IMR-90 (cell line): ENCODE measurements at regions not wholly inside any gene's neighbourhood (a gene's known extent, or its start where the extent isn't known, plus 50 kb on each side); places are given as distances from the start of the nearest gene placed in this dataset.

Experiments
- ATAC-seq: fragments of 200-7000 bp; cut with Tn5 transposase; 2 replicates; pipeline ENCODE4 v1.9.1; 2020; ENCODE audit warnings: low read depth, mild to moderate bottlenecking, moderate library complexity
- BruUV-seq: library from RNA; stranded (reverse); fragments of 400-500 nt; replicated peaks from 2 replicates; lab custom pipeline; 2021; lab: Mats Ljungman, UMichigan
- CTCF ChIA-PET: fragments of 300-600 bp; formaldehyde crosslinking; extraction: SDS; loops from one replicate; lab custom pipeline; 2021; ENCODE audit warnings: antibody characterized with exemption; lab: Yijun Ruan, JAX
- POLR2A ChIA-PET: fragments of 300-600 bp; sonication (Branson Sonifier 250); formaldehyde crosslinking; loops from one replicate; lab custom pipeline; 2022; ENCODE audit warnings: antibody characterized with exemption; ENCODE audit not compliant: unreplicated experiment; lab: Charles Lee
- DNase-seq: peaks from one replicate; pipeline ENCODE4 v3.0.0; 2013
- H2AFZ ChIP-seq: replicated peaks from 2 replicates; pipeline ENCODE3; 2013; ENCODE audit warnings: low read length, mild to moderate bottlenecking; ENCODE audit not compliant: poor library complexity
- H2AK5ac ChIP-seq: 2 replicates; pipeline ENCODE4 v1.6.1; 2013; ENCODE audit warnings: low read depth, low read length, inconsistent platforms
- H2AK9ac ChIP-seq: replicated peaks from 2 replicates; pipeline ENCODE3; 2013; ENCODE audit warnings: mild to moderate bottlenecking, low read depth, low read length, moderate library complexity; ENCODE audit not compliant: poor library complexity
- H2BK120ac ChIP-seq: 2 replicates; pipeline ENCODE4 v1.6.1; 2013; ENCODE audit warnings: low read depth, low read length, inconsistent platforms
- H2BK15ac ChIP-seq: 3 replicates; pipeline ENCODE4 v1.6.1; 2013; ENCODE audit warnings: low read depth, low read length, inconsistent platforms
- H2BK20ac ChIP-seq: 2 replicates; pipeline ENCODE4 v1.6.1; 2013; ENCODE audit warnings: low read depth, mild to moderate bottlenecking, inconsistent platforms, low read length, moderate library complexity
- H2BK5ac ChIP-seq: 2 replicates; pipeline ENCODE4 v1.6.1; 2013; ENCODE audit warnings: mild to moderate bottlenecking, low read depth, low read length, inconsistent platforms; ENCODE audit not compliant: poor library complexity, severe bottlenecking
- H3K14ac ChIP-seq: replicated peaks from 2 replicates; pipeline ENCODE4 v1.6.1; 2013; ENCODE audit warnings: low read depth, low read length, inconsistent platforms
- H3K18ac ChIP-seq: 2 replicates; pipeline ENCODE4 v1.6.1; 2013; ENCODE audit warnings: low read depth, low read length, control low read depth
- H3K23ac ChIP-seq: 2 replicates; pipeline ENCODE4 v1.6.1; 2013; ENCODE audit warnings: low read depth, low read length, inconsistent platforms
- H3K27ac ChIP-seq: 2 replicates; pipeline ENCODE4 v1.5.1; 2013; ENCODE audit warnings: mild to moderate bottlenecking, control low read depth, low read length; ENCODE audit not compliant: insufficient read depth
- H3K27me3 ChIP-seq: 2 replicates; pipeline ENCODE4 v1.6.1; 2013; ENCODE audit warnings: low read length; ENCODE audit not compliant: control insufficient read depth, insufficient read depth
- H3K36me3 ChIP-seq: 2 replicates; pipeline ENCODE4 v1.6.1; 2013; ENCODE audit warnings: low read length, mixed read lengths; ENCODE audit not compliant: control insufficient read depth, insufficient read depth
- H3K4ac ChIP-seq: 2 replicates; pipeline ENCODE4 v1.6.1; 2013; ENCODE audit warnings: low read depth, low read length, inconsistent platforms
- H3K4me1 ChIP-seq: 2 replicates; pipeline ENCODE4 v1.6.1; 2013; ENCODE audit warnings: low read length, mixed read lengths; ENCODE audit not compliant: control insufficient read depth, insufficient read depth
- H3K4me2 ChIP-seq: 2 replicates; pipeline ENCODE4 v1.6.1; 2013; ENCODE audit warnings: low read depth, mild to moderate bottlenecking, control low read depth, low read length, moderate library complexity
- H3K4me3 ChIP-seq: 2 replicates; pipeline ENCODE4 v1.5.1; 2013; ENCODE audit warnings: low read depth, mild to moderate bottlenecking, control low read depth, low read length, moderate library complexity; ENCODE audit not compliant: insufficient read depth
- H3K56ac ChIP-seq: 2 replicates; pipeline ENCODE4 v1.6.1; 2013; ENCODE audit warnings: low read length, inconsistent platforms; ENCODE audit not compliant: insufficient read depth; ENCODE audit errors: extremely low read depth
- H3K79me1 ChIP-seq, 2 experiments: 2 replicates each; pipeline ENCODE4 v1.6.1; 2013; ENCODE audit warnings: low read length in 2 of 2, inconsistent platforms in 1 of 2, low read depth in 1 of 2
- H3K9ac ChIP-seq: 2 replicates; pipeline ENCODE4 v1.6.1; 2013; ENCODE audit warnings: low read depth, low read length, control low read depth
- H3K9me1 ChIP-seq: 2 replicates; pipeline ENCODE4 v1.6.1; 2013; ENCODE audit warnings: low read length, inconsistent platforms; ENCODE audit not compliant: insufficient read depth
- H3K9me3 ChIP-seq: 2 replicates; pipeline ENCODE4 v1.6.1; 2013; ENCODE audit warnings: low read length; ENCODE audit not compliant: control insufficient read depth, insufficient read depth
- H4K20me1 ChIP-seq: 2 replicates; pipeline ENCODE4 v1.6.1; 2013; ENCODE audit warnings: low read length, inconsistent platforms; ENCODE audit not compliant: insufficient read depth
- H4K5ac ChIP-seq: 2 replicates; pipeline ENCODE4 v1.6.1; 2013; ENCODE audit warnings: mild to moderate bottlenecking, low read depth, low read length, control low read depth
- H4K8ac ChIP-seq, 2 experiments: 2 replicates each; pipeline ENCODE4 v1.6.1; 2013; ENCODE audit warnings: low read depth in 2 of 2, low read length in 2 of 2, control low read depth in 1 of 2, inconsistent platforms in 1 of 2
- H4K91ac ChIP-seq: 2 replicates; pipeline ENCODE4 v1.6.1; 2013; ENCODE audit warnings: low read depth, low read length, inconsistent platforms; ENCODE audit not compliant: insufficient read depth
- FOS ChIP-seq: fragments of 150-350 bp; IDR thresholded peaks from 2 replicates; pipeline ENCODE4 v1.6.1; 2016; ENCODE audit warnings: low read depth, low read length
- RAD21 ChIP-seq: IDR thresholded peaks from 2 replicates; pipeline ENCODE4 v1.6.1; 2012; ENCODE audit warnings: low read length, improper control_type of control experiment
- SMC3 ChIP-seq: fragments of 150-350 bp; IDR thresholded peaks from 2 replicates; pipeline ENCODE4 v1.6.1; 2016; ENCODE audit warnings: low read depth, mild to moderate bottlenecking, antibody characterized with exemption, low read length, moderate library complexity
- WGBS, 2 experiments: methylation state at CpG; one replicate each; pipeline versions ENCODE4 v1.1.5 to v1.1.7; 2013; ENCODE audit warnings: missing lambda C conversion rate in 2 of 2; ENCODE audit not compliant: insufficient read length in 1 of 2; ENCODE audit errors: extremely low coverage in 2 of 2; 5-methylcytosine and 5-hydroxymethylcytosine counted together
- dilution Hi-C: fragments of 300-500 bp; cut with HindIII; formaldehyde crosslinking; loops from one replicate; pipeline ENCODE4 v1.14.3; 2018; ENCODE audit warnings: low sequenced_read_pairs; ENCODE audit not compliant: unreplicated experiment
- in situ Hi-C: fragments of 300-500 bp; cut with MboI; formaldehyde crosslinking; loops from 3 replicates; pipeline ENCODE4 v1.14.3; 2019; ENCODE audit warnings: low sequenced_read_pairs, inconsistent platforms, mixed read lengths
- intact Hi-C: fragments of 100-400 bp; cut with micrococcal nuclease; formaldehyde crosslinking; loops from 2 replicates; pipeline ENCODE4 v1.10.0; 2022

GRCh38 chr1:71245246-71245645 lies 164.4 kb upstream of the ZRANB2 start:
- Histone ChIP-seq H3K4me2 (no peak overlapping the region), H2BK15ac (no peak overlapping the region), H3K27me3 (no peaks in the 10 kb centered on the region), H2BK20ac (no peak overlapping the region), H2AK9ac (no peak overlapping the region), H3K27ac (no peak overlapping the region), H3K4me3 (no peak overlapping the region), H4K5ac (no peak overlapping the region), H3K79me1 (no peaks in the 10 kb centered on the region), H3K9me1 (no peaks in the 10 kb centered on the region), H3K18ac (no peak overlapping the region), H2BK120ac (no peak overlapping the region), H4K8ac (no peak overlapping the region), H2AK5ac (no peak overlapping the region), H3K9ac (no peak overlapping the region), H3K4ac (no peak overlapping the region), H3K56ac (no peak overlapping the region), H3K36me3 (no peaks in the 10 kb centered on the region), H2BK5ac (no peak overlapping the region), H3K14ac (no peak overlapping the region), H2AFZ (no peak overlapping the region), H3K9me3 (no peaks in the 10 kb centered on the region), H4K20me1 (no peaks in the 10 kb centered on the region), H3K23ac (no peak overlapping the region), H3K4me1 (0 out of 2 replicates have a peak, but pooled peaks cover 2% of the 10 kb centered on the region), H4K91ac (no peak overlapping the region)
- ChIA-PET POLR2A (no interaction called here), CTCF (no interaction called here)
- no peak for TF ChIP-seq RAD21
- no peak for TF ChIP-seq FOS
- no peak for TF ChIP-seq SMC3
- WGBS, 2 experiments, result no CpG with 5 or more reads among the region's 4 CpGs
- intact Hi-C loops, result no loop called here
- dilution Hi-C loops, result no loop called here
- BruUV-seq, result no TSS peak
- DNase-seq (no peak), ATAC-seq (no peak)
- in situ Hi-C loops, result no loop called here
